WERI-Rb-1 (cell line): ENCODE measurements at regions not wholly inside any gene's neighbourhood (a gene's known extent, or its start where the extent isn't known, plus 50 kb on each side); places are given as distances from the start of the nearest gene placed in this dataset.

Source experiments
- DNase-seq: peaks from one replicate; pipeline ENCODE4 v3.0.0-alpha.2; 2020
- H3K27ac ChIP-seq: fragments of 250-450 bp; sonication (Bioruptor Pico); 2 replicates; pipeline ENCODE4 v1.5.1; 2020; ENCODE audit warnings: mild to moderate bottlenecking, moderate library complexity
- H3K27me3 ChIP-seq: fragments of 250-450 bp; sonication (Bioruptor Pico); 2 replicates; pipeline ENCODE4 v1.5.1; 2021; ENCODE audit warnings: mild to moderate bottlenecking, low read depth, moderate library complexity; ENCODE audit not compliant: insufficient read depth, severe bottlenecking
- H3K36me3 ChIP-seq: fragments of 250-450 bp; sonication (Bioruptor Pico); 2 replicates; pipeline ENCODE4 v1.5.1; 2020; ENCODE audit warnings: mild to moderate bottlenecking, moderate library complexity
- H3K4me3 ChIP-seq: 2 replicates; pipeline ENCODE4 v1.5.1; 2011; ENCODE audit warnings: low read depth, mild to moderate bottlenecking, control low read depth, low read length
- H3K9me3 ChIP-seq: fragments of 250-450 bp; sonication (Bioruptor Pico); 2 replicates; pipeline ENCODE4 v1.5.1; 2021; ENCODE audit warnings: mild to moderate bottlenecking, moderate library complexity; ENCODE audit not compliant: severe bottlenecking
- TF ChIP-seq, protein P1 (sequence below): IDR thresholded peaks from 2 replicates; pipeline ENCODE4 v1.5.1; 2011; ENCODE audit warnings: low read depth, mild to moderate bottlenecking, control low read depth, inconsistent platforms, low read length

DNA sequence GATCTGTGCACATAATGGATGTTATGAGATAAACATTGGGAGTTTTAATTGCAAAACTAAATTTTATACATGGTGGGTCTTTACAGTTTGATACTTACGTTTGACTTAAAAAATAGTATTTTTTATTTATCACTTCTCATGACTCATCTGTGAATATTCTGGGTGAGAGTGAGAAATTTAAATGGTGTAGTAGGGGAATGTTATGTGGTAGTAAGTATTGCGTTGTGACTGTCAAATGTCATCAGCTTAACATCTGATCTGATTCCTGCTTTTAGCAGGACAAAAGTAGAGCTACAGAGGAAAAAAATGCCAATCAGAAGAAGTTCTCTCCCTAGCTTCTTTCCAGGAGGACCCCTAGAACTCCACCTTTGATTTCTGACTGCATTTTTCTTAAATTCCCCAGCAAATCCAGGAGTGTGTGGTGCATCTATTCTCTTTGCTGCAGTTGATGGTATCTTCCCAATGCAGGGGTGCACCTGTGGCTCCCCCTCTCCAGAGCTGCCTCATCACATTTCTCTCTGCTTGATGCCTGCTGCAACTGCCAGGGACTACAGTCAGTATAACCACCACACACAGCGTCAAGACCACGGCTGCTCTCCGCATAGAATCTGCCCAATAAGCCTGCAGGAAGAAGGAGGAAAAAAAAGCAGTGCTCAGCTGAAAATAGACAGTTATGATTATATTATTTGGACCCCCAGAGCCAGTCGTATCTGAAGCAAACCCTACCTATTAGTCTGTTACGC, 151.3 kb upstream of the THUMPD2 start:
- H3K27ac ChIP-seq, result no peak overlapping the region
- no peak overlapping the region for H3K4me3 ChIP-seq
- TF ChIP-seq, protein P1, sequence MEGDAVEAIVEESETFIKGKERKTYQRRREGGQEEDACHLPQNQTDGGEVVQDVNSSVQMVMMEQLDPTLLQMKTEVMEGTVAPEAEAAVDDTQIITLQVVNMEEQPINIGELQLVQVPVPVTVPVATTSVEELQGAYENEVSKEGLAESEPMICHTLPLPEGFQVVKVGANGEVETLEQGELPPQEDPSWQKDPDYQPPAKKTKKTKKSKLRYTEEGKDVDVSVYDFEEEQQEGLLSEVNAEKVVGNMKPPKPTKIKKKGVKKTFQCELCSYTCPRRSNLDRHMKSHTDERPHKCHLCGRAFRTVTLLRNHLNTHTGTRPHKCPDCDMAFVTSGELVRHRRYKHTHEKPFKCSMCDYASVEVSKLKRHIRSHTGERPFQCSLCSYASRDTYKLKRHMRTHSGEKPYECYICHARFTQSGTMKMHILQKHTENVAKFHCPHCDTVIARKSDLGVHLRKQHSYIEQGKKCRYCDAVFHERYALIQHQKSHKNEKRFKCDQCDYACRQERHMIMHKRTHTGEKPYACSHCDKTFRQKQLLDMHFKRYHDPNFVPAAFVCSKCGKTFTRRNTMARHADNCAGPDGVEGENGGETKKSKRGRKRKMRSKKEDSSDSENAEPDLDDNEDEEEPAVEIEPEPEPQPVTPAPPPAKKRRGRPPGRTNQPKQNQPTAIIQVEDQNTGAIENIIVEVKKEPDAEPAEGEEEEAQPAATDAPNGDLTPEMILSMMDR, result no peak
- no peak for DNase-seq
- peaks cover 2% of the 10 kb centered on the region for H3K9me3 ChIP-seq
- H3K36me3 ChIP-seq, result no peaks in the 10 kb centered on the region
- H3K27me3 ChIP-seq, result no peaks in the 10 kb centered on the region

DNA sequence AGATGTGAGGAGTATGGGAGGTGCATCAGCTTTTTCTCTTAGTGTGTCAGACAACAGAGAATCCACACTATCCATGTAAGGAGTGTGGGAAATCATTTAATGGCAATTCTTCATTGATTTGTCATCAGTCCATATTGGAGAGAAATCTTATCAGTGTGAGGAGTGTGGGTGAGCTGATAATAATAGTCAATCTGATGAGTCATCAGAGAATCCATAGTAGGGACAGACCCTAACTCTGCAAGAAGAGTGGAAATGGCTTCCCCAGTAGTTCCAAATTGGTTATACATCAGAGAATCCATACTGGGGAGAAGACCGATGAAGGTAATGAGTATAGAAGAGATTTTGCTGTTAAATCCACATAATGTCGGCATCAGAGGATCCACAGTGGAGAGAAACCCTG, 150.5 kb upstream of the THUMPD2 start:
- no peak overlapping the region for H3K4me3 ChIP-seq
- no peaks in the 10 kb centered on the region for H3K27me3 ChIP-seq
- DNase-seq, result no peak
- TF ChIP-seq, protein P1, result no peak
- no peaks in the 10 kb centered on the region for H3K36me3 ChIP-seq
- peaks cover 2% of the 10 kb centered on the region for H3K9me3 ChIP-seq
- H3K27ac ChIP-seq, result no peak overlapping the region

DNA sequence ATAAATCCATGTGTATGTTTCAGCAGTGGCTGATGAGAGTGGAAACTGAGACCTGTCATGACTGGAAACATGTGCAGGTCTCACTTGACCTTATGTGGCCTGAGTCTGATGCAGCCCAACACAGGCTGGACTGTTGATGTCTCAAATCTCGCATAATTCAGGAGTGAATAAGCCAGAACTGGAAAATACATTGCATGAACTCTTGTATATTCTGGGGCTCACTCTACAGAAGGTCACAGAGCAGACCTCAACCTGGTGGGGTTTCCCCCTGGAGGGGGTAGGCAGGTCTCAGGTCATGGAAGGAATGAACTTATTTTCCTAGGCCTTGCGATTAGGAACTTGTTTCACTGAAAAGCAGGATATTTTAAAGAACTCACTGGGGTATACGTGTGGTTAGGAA, 146.3 kb upstream of the THUMPD2 start:
- H3K27ac ChIP-seq, result no peak overlapping the region
- no peak overlapping the region for H3K4me3 ChIP-seq
- H3K27me3 ChIP-seq, result no peaks in the 10 kb centered on the region
- TF ChIP-seq, protein P1, result no peak
- H3K9me3 ChIP-seq, result no peaks in the 10 kb centered on the region
- DNase-seq, result no peak
- no peaks in the 10 kb centered on the region for H3K36me3 ChIP-seq

- Histone ChIP-seq H3K36me3 (no peaks in the 10 kb centered on the region), H3K27ac (no peak overlapping the region), H3K4me3 (no peak overlapping the region), H3K9me3 (no peaks in the 10 kb centered on the region), H3K27me3 (no peaks in the 10 kb centered on the region)
- TF ChIP-seq, protein P1, result no peak
- DNase-seq, result no peak
Observed at GRCh38 chr2:39923455-39923854, 144.4 kb upstream of the THUMPD2 start.

DNA sequence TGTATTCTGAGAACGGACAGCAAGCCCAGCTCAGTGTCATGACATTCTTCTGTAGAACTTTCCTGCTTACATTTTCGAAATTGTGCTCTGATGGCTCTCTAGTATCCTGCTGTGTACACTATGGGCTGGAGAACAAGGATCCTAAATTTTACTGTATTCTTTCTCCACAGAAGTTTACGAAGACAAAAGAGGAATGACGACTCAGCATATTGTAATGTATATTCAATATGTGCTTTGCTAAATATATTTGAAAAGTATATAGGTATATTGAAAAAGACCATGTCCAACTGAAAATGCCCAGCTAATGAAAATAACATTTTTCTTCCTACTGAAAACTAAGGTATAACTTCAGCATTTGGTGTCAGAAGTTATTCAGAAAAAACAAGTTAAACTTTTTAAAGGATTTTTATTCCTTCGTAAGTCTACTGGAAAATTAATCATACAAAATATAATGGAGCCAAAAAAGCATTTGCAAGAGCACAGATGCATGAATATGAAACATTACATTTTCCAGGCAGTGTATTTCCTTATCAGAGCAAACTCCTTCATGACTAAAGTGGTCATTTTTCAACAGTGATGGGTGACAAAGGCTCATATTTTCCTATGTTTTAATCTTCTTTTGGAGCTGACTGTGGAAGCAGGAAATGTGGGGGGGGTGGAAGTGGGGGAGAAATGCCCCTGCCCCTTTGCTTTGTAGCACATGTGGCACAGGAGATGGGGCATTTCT, 143.8 kb upstream of the THUMPD2 start:
- no peak overlapping the region for H3K27ac ChIP-seq
- H3K27me3 ChIP-seq, result no peaks in the 10 kb centered on the region
- TF ChIP-seq, protein P1, result no peak
- H3K9me3 ChIP-seq, result no peaks in the 10 kb centered on the region
- no peak overlapping the region for H3K4me3 ChIP-seq
- no peak for DNase-seq
- no peaks in the 10 kb centered on the region for H3K36me3 ChIP-seq
